RWPE2 (cell line): ENCODE measurements at regions not wholly inside any gene's neighbourhood (a gene's known extent, or its start where the extent isn't known, plus 50 kb on each side); places are given as distances from the start of the nearest gene placed in this dataset.

Experiments used
- ATAC-seq: fragments of 200-7000 bp; cut with Tn5 transposase; 3 replicates; pipeline ENCODE4 v1.9.1; 2021; ENCODE audit warnings: low read depth
- DNase-seq: peaks from one replicate; pipeline ENCODE4 v3.0.0-alpha.2; 2020; ENCODE audit warnings: low spot score
- H3K27ac ChIP-seq: fragments of 450-650 bp; 2 replicates; pipeline ENCODE4 v1.5.1; 2017; ENCODE audit warnings: mild to moderate bottlenecking; ENCODE audit not compliant: poor library complexity, severe bottlenecking
- H3K27me3 ChIP-seq: fragments of 250-450 bp; sonication (Bioruptor Pico); 2 replicates; pipeline ENCODE4 v1.5.1; 2021; ENCODE audit warnings: mild to moderate bottlenecking, moderate library complexity; ENCODE audit not compliant: insufficient read depth, poor library complexity, severe bottlenecking
- H3K36me3 ChIP-seq: fragments of 250-450 bp; sonication (Bioruptor Pico); 2 replicates; pipeline ENCODE4 v1.5.1; 2020; ENCODE audit warnings: low read depth, mild to moderate bottlenecking, moderate library complexity
- H3K4me1 ChIP-seq: fragments of 250-450 bp; sonication (Bioruptor Pico); 2 replicates; pipeline ENCODE4 v1.5.1; 2021; ENCODE audit warnings: mild to moderate bottlenecking, moderate library complexity; ENCODE audit not compliant: insufficient read depth, poor library complexity, severe bottlenecking
- H3K4me3 ChIP-seq: fragments of 250-450 bp; sonication (Bioruptor Pico); 2 replicates; pipeline ENCODE4 v1.5.1; 2021; ENCODE audit warnings: mild to moderate bottlenecking, moderate library complexity; ENCODE audit not compliant: severe bottlenecking
- H3K9me3 ChIP-seq: fragments of 250-450 bp; sonication (Bioruptor Pico); 2 replicates; pipeline ENCODE4 v1.5.1; 2021; ENCODE audit warnings: mild to moderate bottlenecking, moderate library complexity; ENCODE audit not compliant: severe bottlenecking
- CTCF ChIP-seq: fragments of 450-650 bp; IDR thresholded peaks from one replicate; pipeline ENCODE4 v1.5.1; 2017; ENCODE audit warnings: mild to moderate bottlenecking, moderate library complexity; ENCODE audit not compliant: poor library complexity, severe bottlenecking

GRCh38 chr14:22255017-22255950, 333.7 kb downstream of the DAD1 start:
- H3K27me3 ChIP-seq: no peaks in the 10 kb centered on the region
- H3K4me1 ChIP-seq: no peaks in the 10 kb centered on the region
- ATAC-seq (no peak), DNase-seq (no peak)
- no peaks in the 10 kb centered on the region for H3K9me3 ChIP-seq
- H3K36me3 ChIP-seq: no peaks in the 10 kb centered on the region
- no peak overlapping the region for H3K27ac ChIP-seq
- no peak overlapping the region for H3K4me3 ChIP-seq
- no peak for TF ChIP-seq CTCF

GRCh38 chr14:22252686-22253085, 336.3 kb downstream of the DAD1 start:
- no peak for DNase-seq

GRCh38 chr14:22251090-22251489, 337.9 kb downstream of the DAD1 start:
- Histone ChIP-seq H3K36me3 (no peaks in the 10 kb centered on the region), H3K27me3 (no peaks in the 10 kb centered on the region), H3K4me1 (no peaks in the 10 kb centered on the region), H3K9me3 (no peaks in the 10 kb centered on the region), H3K27ac (no peak overlapping the region), H3K4me3 (no peak overlapping the region)
- no peak for DNase-seq
- TF ChIP-seq CTCF: no peak
- no peak for ATAC-seq

More at GRCh38 chr14:22252686-22253085, 336.3 kb downstream of the DAD1 start:
- Histone ChIP-seq H3K27me3 (no peaks in the 10 kb centered on the region), H3K36me3 (no peaks in the 10 kb centered on the region), H3K4me1 (no peaks in the 10 kb centered on the region), H3K9me3 (no peaks in the 10 kb centered on the region), H3K27ac (no peak overlapping the region), H3K4me3 (no peak overlapping the region)
- no peak for TF ChIP-seq CTCF
- ATAC-seq: no peak

GRCh38 chr14:22249770-22250169, 339.3 kb downstream of the DAD1 start:
- no peaks in the 10 kb centered on the region for H3K27me3 ChIP-seq
- H3K27ac ChIP-seq: no peak overlapping the region
- H3K4me1 ChIP-seq: peaks cover 8% of the 10 kb centered on the region
- H3K4me3 ChIP-seq: no peak overlapping the region
- no peak for TF ChIP-seq CTCF
- ATAC-seq (no peak), DNase-seq (no peak)
- no peaks in the 10 kb centered on the region for H3K9me3 ChIP-seq
- no peaks in the 10 kb centered on the region for H3K36me3 ChIP-seq
